Fibroblast of mammary gland (primary cell): ENCODE measurements at regions not wholly inside any gene's neighbourhood (a gene's known extent, or its start where the extent isn't known, plus 50 kb on each side); places are given as distances from the start of the nearest gene placed in this dataset.

Experiments used
- DNase-seq: peaks from one replicate; pipeline ENCODE4 v3.0.0-alpha.2; 2010; ENCODE audit warnings: low read depth
- H3K4me3 ChIP-seq: 2 replicates; pipeline ENCODE4 v1.5.1; 2011; ENCODE audit warnings: low read depth, mild to moderate bottlenecking, low read length, moderate library complexity; ENCODE audit not compliant: control insufficient read depth
- TF ChIP-seq, protein P1 (sequence below): conservative IDR thresholded peaks from 2 replicates; pipeline ENCODE4 v1.5.1; 2011; ENCODE audit warnings: low read depth, low read length, inconsistent platforms; ENCODE audit not compliant: control insufficient read depth, insufficient read depth

- DNase-seq: no peak
- no peak overlapping the region for H3K4me3 ChIP-seq
- TF ChIP-seq, protein P1, sequence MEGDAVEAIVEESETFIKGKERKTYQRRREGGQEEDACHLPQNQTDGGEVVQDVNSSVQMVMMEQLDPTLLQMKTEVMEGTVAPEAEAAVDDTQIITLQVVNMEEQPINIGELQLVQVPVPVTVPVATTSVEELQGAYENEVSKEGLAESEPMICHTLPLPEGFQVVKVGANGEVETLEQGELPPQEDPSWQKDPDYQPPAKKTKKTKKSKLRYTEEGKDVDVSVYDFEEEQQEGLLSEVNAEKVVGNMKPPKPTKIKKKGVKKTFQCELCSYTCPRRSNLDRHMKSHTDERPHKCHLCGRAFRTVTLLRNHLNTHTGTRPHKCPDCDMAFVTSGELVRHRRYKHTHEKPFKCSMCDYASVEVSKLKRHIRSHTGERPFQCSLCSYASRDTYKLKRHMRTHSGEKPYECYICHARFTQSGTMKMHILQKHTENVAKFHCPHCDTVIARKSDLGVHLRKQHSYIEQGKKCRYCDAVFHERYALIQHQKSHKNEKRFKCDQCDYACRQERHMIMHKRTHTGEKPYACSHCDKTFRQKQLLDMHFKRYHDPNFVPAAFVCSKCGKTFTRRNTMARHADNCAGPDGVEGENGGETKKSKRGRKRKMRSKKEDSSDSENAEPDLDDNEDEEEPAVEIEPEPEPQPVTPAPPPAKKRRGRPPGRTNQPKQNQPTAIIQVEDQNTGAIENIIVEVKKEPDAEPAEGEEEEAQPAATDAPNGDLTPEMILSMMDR: no peak
Observed at GRCh38 chr16:85436207-85436606, 176.9 kb upstream of the GSE1 start.

DNA sequence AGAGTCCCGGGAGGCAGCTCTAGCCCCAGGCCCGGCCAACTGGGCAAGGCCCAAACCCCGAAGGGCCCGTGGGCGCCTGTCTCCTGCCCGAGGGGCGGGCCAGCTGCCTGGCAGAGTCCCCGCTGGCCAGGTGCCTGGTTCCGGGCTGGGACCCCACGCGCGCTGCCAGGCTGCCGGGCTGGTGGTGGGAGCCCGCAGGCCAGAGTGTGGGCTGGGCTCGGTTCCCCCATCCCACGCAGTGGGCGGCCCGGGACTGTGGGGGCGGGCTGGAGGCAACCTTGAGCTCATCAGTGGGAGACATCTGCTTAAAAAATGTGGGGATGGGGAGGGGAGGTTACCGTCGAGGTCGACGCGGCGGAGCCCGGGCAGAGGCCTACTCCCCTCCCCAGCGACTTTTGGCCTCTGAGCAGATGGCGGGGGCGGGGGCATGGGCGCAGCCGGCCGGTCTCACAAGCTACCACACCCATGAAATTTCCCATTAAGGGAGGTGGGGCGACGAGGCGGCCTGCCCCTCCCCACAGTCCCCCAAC, 176.4 kb upstream of the GSE1 start:
- H3K4me3 ChIP-seq: no peak overlapping the region
- DNase-seq: peak; percentile 15
- TF ChIP-seq, protein P1: no peak

GRCh38 chr16:85437166-85438052, 175.7 kb upstream of the GSE1 start:
- TF ChIP-seq, protein P1: no peak
- no peak for DNase-seq
- H3K4me3 ChIP-seq: no peak overlapping the region

DNA sequence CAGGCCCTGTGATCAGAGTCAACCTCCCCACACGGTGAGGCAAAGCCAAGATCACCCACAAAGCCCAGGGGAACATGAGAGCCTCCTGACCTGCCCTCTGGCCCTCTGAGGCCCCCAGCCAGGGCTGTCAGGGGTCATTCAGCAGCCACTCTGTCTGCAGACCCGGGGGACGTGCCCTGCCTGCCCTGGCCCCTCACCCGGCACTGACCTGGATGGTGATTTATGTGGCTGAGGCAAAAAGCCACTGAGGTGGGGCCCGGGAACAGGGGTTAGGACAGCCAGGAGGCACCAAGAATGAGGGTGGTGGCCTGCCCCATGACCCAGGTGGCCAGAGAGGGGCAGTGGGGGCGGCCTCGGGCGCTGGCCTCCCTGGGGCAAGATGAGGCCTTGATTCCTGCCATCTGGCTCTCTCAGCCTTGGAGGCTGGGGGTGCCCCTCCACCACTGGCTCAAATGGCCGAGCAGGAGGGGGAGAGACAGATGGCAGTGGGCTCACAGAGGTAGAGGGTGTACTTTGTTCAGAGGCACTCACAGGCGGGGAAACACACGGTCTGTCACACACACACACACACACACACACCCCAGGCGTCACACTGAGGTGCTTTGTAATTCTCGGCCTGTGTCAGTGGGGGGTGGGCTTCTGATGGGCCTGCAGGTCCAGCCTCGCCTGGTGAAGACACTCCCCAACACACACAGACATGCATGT, 174.0 kb upstream of the GSE1 start:
- DNase-seq: no peak
- TF ChIP-seq, protein P1: no peak
- H3K4me3 ChIP-seq: no peak overlapping the region

GRCh38 chr16:85440744-85441143, 172.4 kb upstream of the GSE1 start:
- TF ChIP-seq, protein P1: no peak
- no peak for DNase-seq
- H3K4me3 ChIP-seq: no peak overlapping the region

- TF ChIP-seq, protein P1: no peak
- no peak overlapping the region for H3K4me3 ChIP-seq
- DNase-seq: no peak
Observed at GRCh38 chr16:85441189-85441889, 171.8 kb upstream of the GSE1 start.
